DMS 273 treated with DMSO at 0.1 percent for 48 hours (cell line): ENCODE measurements at regions not wholly inside any gene's neighbourhood (a gene's known extent, or its start where the extent isn't known, plus 50 kb on each side); places are given as distances from the start of the nearest gene placed in this dataset.

Source experiments
- DNase-seq: peaks from one replicate; lab custom pipeline; 2025; lab: John Stamatoyannopoulos, UW

GRCh38 chr2:163265562-163265961, 427.0 kb upstream of the KCNH7 start:
- DNase-seq = no peak

- DNase-seq = no peak
These were observed 425.8 kb upstream of the KCNH7 start for GRCh38 chr2:163264341-163264740.

- no peak for DNase-seq
These were observed 420.9 kb upstream of the KCNH7 start for GRCh38 chr2:163259489-163259888.

- no peak for DNase-seq
These were observed 416.5 kb upstream of the KCNH7 start for GRCh38 chr2:163255086-163255485.

- DNase-seq = no peak
These were observed 415.2 kb upstream of the KCNH7 start for GRCh38 chr2:163253621-163254285.

- no peak for DNase-seq
These were observed 413.6 kb upstream of the KCNH7 start for GRCh38 chr2:163252199-163252598.

GRCh38 chr2:163248376-163249253, 410.0 kb upstream of the KCNH7 start:
- no peak for DNase-seq

GRCh38 chr2:163247847-163248220, 409.3 kb upstream of the KCNH7 start:
- no peak for DNase-seq

- DNase-seq = no peak
These were observed 408.7 kb upstream of the KCNH7 start for GRCh38 chr2:163247156-163247846.

GRCh38 chr2:163246135-163246534, 407.6 kb upstream of the KCNH7 start:
- DNase-seq = no peak

GRCh38 chr2:163236553-163236952, 398.0 kb upstream of the KCNH7 start:
- DNase-seq = no peak

GRCh38 chr2:163231666-163232065, 393.1 kb upstream of the KCNH7 start:
- DNase-seq = no peak

GRCh38 chr2:163213661-163214081, 375.1 kb upstream of the KCNH7 start:
- DNase-seq = no peak

- no peak for DNase-seq
These were observed 371.9 kb upstream of the KCNH7 start for GRCh38 chr2:163210430-163210918.

GRCh38 chr2:163207693-163208370, 369.3 kb upstream of the KCNH7 start:
- DNase-seq = no peak

- no peak for DNase-seq
These were observed 367.2 kb upstream of the KCNH7 start for GRCh38 chr2:163205589-163206254.

- DNase-seq = no peak
These were observed 362.2 kb upstream of the KCNH7 start for GRCh38 chr2:163200741-163201140.

GRCh38 chr2:163198972-163199371, 360.4 kb upstream of the KCNH7 start:
- DNase-seq = no peak

- no peak for DNase-seq
These were observed 359.4 kb upstream of the KCNH7 start for GRCh38 chr2:163198007-163198406.

- DNase-seq = no peak
These were observed 352.8 kb upstream of the KCNH7 start for GRCh38 chr2:163191372-163191771.

GRCh38 chr2:163187995-163188655, 349.6 kb upstream of the KCNH7 start:
- no peak for DNase-seq
